Activated T-helper 17 cell treated with anti-CD3 and anti-CD28 coated beads, Interleukin-2, amount 50 U/mL, for 72 hours (primary cell): ENCODE measurements at regions not wholly inside any gene's neighbourhood (a gene's known extent, or its start where the extent isn't known, plus 50 kb on each side); places are given as distances from the start of the nearest gene placed in this dataset.
"Not testable (repeated sequence)": the region's sequence is repeated elsewhere in the genome, so short reads cannot be mapped to it uniquely, and the experiment has no call there.

Experiments
- ATAC-seq: fragments of 150-1000 bp; cut with Tn5 transposase; replicated peaks from 2 replicates; pipeline ENCODE4 v1.10.0; 2021; ENCODE audit warnings: mild to moderate bottlenecking, moderate library complexity
- H3K27ac Mint-ChIP-seq: one replicate; pipeline ENCODE4 v1.8.0; 2022; ENCODE audit warnings: mixed read lengths
- H3K27me3 Mint-ChIP-seq: one replicate; pipeline ENCODE4 v1.8.0; 2022; ENCODE audit warnings: mixed read lengths
- H3K36me3 Mint-ChIP-seq: one replicate; pipeline ENCODE4 v1.8.0; 2022; ENCODE audit warnings: low read depth, mild to moderate bottlenecking, mixed read lengths
- H3K4me1 Mint-ChIP-seq: one replicate; pipeline ENCODE4 v1.8.0; 2022; ENCODE audit warnings: mixed read lengths
- H3K4me3 Mint-ChIP-seq: one replicate; pipeline ENCODE4 v1.8.0; 2022; ENCODE audit warnings: mild to moderate bottlenecking, mixed read lengths
- H3K9me3 Mint-ChIP-seq: one replicate; pipeline ENCODE4 v1.8.0; 2022; ENCODE audit warnings: mixed read lengths

DNA sequence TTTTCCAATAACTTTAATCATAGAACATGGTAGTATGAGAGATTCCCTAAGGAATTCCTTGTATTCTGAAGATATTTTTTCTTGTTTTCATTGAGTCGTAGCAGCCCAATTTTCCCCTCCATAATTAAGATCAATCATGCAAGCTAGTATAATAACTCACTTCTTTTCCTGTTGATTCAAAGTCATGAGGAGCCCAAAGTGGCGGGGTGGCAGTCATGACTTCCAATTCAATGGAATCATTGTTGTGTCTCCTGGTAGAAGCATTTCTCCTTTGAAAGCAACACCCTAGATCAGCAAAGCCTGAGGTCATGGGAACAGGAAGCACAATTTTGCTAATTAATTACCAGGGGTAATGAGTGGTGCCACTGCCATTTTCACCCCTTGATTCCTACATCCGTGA, 77.6 kb upstream of the MAGI2 start:
- Mint-ChIP-seq H3K9me3 (peaks cover 26% of the 10 kb centered on the region), H3K27me3 (no peaks in the 10 kb centered on the region), H3K36me3 (no peaks in the 10 kb centered on the region), H3K4me1 (no peaks in the 10 kb centered on the region), H3K27ac (no peak overlapping the region), H3K4me3 (no peak overlapping the region)
- ATAC-seq, result no peak

DNA sequence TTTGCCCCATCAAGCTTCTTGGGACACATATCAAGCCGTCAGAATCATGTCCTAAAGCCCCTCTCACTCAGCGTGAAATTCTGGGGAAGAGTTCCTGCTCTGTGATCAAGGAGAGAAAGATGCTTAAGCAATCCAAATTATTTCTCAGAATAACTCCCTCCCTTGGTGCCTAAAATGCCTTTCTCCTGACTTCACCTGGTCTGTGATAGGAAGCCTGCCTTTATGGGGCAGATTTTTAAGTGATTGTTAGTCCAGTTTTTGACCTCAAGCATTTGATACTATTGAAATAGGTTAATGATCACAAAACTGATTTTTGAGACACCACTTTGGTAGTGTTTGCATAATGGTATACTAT, 76.4 kb upstream of the MAGI2 start:
- no peaks in the 10 kb centered on the region for H3K4me1 Mint-ChIP-seq
- H3K27ac Mint-ChIP-seq, result no peak overlapping the region
- no peaks in the 10 kb centered on the region for H3K27me3 Mint-ChIP-seq
- no peak overlapping the region for H3K4me3 Mint-ChIP-seq
- H3K36me3 Mint-ChIP-seq, result no peaks in the 10 kb centered on the region
- H3K9me3 Mint-ChIP-seq, result peaks cover 26% of the 10 kb centered on the region
- ATAC-seq, result no peak

DNA sequence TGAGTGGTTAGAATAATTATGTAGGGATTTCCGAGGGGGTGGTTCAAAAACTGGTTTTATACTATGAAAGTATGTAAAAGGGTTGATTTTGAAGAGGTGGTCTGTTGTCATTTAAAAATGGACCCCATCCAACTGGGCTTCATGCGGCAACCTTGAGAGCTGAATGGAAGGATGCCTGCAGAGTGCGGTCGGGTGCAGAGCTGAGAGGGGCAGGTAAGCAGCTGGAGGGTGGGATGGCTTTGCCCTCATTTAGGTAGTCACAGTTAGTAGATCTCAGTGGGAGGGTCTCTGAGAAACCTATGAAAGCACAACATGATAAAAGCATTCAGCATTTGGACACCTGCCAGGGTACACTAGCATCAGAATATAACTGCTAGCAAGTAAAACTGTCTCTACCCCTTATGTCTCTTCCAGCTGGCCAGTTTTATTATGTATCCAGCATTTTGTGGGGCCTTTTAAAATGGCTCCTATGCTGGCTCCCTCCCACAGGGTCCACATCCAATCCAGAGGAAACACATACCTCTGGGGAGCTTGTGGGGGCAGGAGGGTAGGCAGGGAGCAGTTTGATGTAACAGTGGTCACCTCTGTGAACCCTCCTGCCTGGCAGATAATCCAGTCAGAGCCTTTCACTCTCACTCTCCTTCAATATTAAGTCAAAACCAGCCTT, 75.9 kb upstream of the MAGI2 start:
- H3K27me3 Mint-ChIP-seq, result no peaks in the 10 kb centered on the region
- no peak overlapping the region for H3K27ac Mint-ChIP-seq
- no peaks in the 10 kb centered on the region for H3K4me1 Mint-ChIP-seq
- no peaks in the 10 kb centered on the region for H3K36me3 Mint-ChIP-seq
- H3K4me3 Mint-ChIP-seq, result no peak overlapping the region
- ATAC-seq, result no peak
- H3K9me3 Mint-ChIP-seq, result peaks cover 23% of the 10 kb centered on the region

DNA sequence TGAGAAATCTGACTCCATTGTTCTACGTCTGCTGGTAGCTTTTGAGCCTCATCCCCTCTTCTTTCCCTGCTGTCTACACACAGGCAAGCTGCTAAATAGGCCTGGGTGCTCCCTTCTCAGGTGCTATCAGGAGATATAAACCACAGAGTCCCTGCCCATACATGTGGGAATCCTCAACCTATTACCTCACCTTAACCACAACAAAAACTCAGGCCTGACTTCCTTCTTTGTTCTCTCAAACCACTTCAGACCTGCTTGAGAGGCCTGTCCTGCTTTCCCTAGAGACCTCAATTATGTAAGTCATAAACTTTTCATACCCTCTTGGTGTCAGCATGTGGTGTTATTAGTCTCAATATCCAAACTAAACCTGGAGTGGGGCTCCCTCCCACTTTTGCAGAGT, 75.0 kb upstream of the MAGI2 start:
- Mint-ChIP-seq H3K4me1 (no peaks in the 10 kb centered on the region), H3K27ac (no peak overlapping the region), H3K9me3 (peaks cover 23% of the 10 kb centered on the region), H3K27me3 (no peaks in the 10 kb centered on the region), H3K36me3 (no peaks in the 10 kb centered on the region), H3K4me3 (no peak overlapping the region)
- ATAC-seq, result no peak

DNA sequence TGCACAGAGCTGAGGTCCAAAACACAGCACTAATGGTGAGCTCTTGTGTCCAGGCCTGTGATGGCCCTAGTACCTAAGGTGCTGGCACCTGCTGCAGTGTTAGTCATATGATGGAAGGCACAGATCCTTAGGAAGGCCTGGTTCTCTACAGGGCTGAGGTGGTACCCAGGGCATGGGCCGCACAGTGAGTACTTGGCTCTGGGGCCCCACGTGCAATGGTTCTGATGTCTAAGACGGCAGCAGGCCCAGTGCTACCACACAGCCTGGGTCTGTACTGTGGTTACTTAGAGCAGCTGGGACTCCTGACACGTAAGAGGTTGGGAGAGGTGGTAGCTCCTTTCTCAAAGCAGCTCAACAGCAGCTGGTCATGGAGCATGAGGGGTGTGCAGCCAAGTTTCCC, 70.6 kb upstream of the MAGI2 start:
- ATAC-seq, result no peak
- Mint-ChIP-seq H3K4me3 (no peak overlapping the region), H3K9me3 (peaks cover 17% of the 10 kb centered on the region), H3K27me3 (no peaks in the 10 kb centered on the region), H3K27ac (no peak overlapping the region), H3K36me3 (no peaks in the 10 kb centered on the region), H3K4me1 (no peaks in the 10 kb centered on the region)

DNA sequence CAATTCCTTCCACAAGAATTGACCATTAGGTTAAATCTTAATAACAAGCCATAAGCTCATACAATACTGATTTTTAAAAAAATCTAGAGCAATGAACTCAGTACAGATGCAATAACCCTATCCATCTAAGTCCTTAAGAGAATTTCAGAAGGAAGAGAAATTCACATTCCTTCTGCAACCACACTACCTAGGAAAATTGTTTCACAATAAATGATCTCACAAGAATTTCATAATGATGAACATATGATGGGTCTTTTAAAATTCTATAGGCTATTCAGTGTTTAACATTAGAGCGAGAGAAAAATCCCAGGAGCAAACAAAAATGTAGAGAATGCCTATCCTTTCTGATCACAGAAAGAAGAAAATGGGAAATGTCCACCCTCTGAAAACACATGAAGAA, 70.0 kb upstream of the MAGI2 start:
- Mint-ChIP-seq H3K27me3 (no peaks in the 10 kb centered on the region), H3K4me1 (no peaks in the 10 kb centered on the region)

DNA sequence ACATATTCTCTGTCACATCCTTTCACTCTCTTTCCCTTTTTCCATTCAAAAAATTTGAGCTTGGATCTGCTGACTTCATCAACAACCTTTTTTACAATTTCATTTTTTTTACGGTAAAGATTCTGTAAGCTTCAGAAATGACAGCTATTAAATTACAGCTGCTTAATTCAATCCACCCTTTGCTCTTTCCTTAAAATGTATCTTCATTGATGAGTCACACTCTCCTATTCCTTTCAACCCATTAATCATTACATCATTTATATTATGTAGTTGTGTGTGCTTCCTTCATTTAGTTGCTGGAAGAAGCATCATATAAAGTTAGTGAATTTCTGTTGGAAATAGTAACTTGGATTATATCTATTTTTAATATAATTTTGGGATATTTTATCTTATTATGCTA, 67.1 kb upstream of the MAGI2 start:
- H3K36me3 Mint-ChIP-seq, result no peaks in the 10 kb centered on the region
- H3K4me1 Mint-ChIP-seq, result no peaks in the 10 kb centered on the region
- no peak for ATAC-seq
- H3K27ac Mint-ChIP-seq, result no peak overlapping the region
- H3K9me3 Mint-ChIP-seq, result peaks cover 4% of the 10 kb centered on the region
- no peak overlapping the region for H3K4me3 Mint-ChIP-seq
- H3K27me3 Mint-ChIP-seq, result no peaks in the 10 kb centered on the region

More for the DNA sequence above, 70.0 kb upstream of the MAGI2 start:
- peaks cover 13% of the 10 kb centered on the region for H3K9me3 Mint-ChIP-seq
- no peak overlapping the region for H3K27ac Mint-ChIP-seq
- no peaks in the 10 kb centered on the region for H3K36me3 Mint-ChIP-seq
- H3K4me3 Mint-ChIP-seq, result no peak overlapping the region
- no peak for ATAC-seq

DNA sequence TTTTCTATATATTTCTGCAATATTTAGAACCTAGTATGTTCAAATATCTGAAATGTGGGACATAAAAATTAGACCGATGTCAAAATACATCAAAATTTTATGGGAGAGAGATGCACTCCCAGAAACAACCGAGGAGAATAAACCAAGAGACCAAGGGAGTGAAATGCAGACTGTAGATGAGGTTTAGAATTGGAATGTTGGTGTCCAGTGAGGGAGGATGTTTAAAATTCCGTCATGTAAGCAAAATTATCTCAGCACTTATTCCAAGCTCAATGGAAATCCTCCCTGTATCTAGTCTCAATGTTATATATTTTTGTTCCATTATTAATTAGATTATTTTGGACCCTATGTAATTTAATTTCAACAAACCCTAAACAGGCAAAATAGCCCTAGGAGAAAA, 61.9 kb upstream of the MAGI2 start:
- H3K27me3 Mint-ChIP-seq, result no peaks in the 10 kb centered on the region
- H3K9me3 Mint-ChIP-seq, result peaks cover 5% of the 10 kb centered on the region
- ATAC-seq, result no peak
- no peaks in the 10 kb centered on the region for H3K36me3 Mint-ChIP-seq
- no peaks in the 10 kb centered on the region for H3K4me1 Mint-ChIP-seq
- H3K27ac Mint-ChIP-seq, result no peak overlapping the region
- H3K4me3 Mint-ChIP-seq, result no peak overlapping the region

DNA sequence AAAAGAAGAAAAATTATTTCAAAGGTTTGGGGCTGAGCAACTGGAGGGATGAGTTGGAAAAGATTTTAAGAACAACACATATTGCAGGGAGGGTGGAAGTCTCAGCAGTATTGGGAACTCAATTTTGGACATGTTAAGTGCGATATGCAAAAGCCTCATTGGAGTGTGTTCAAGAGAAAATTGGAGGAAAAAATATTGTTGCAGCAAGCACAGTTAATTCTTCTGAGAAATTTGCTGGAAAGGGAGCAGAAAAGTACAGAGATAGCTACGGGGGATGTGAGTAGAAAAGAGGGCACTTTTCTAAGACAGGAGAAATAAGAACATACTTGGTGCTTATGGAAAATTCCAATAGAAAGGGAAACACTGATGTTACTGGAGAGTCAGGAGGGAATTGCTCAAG, 59.8 kb upstream of the MAGI2 start:
- Mint-ChIP-seq H3K4me3 (no peak overlapping the region), H3K27me3 (no peaks in the 10 kb centered on the region), H3K36me3 (no peaks in the 10 kb centered on the region), H3K4me1 (no peaks in the 10 kb centered on the region), H3K27ac (no peak overlapping the region), H3K9me3 (peaks cover 5% of the 10 kb centered on the region)
- ATAC-seq, result no peak

DNA sequence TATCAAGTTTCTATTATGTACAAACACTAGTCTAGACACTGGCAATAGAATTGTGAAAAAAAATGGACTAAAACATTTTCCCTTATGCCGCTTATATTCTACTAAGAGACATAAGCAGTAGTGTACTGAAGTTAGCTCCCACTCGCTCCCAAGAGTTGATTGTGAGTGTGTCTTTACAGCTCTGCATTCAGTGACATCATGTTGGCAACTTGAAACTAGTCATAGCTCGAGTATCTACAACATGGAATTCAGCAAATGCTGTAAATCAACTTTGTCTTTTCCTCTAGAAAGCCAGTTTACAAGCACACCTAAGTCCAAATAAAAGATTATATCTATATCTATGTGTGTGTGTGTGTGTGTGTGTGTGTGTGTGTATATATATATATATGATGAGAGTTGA, 58.8 kb upstream of the MAGI2 start:
- Mint-ChIP-seq H3K36me3 (no peaks in the 10 kb centered on the region), H3K27me3 (no peaks in the 10 kb centered on the region), H3K9me3 (peaks cover 5% of the 10 kb centered on the region), H3K27ac (no peak overlapping the region), H3K4me1 (no peaks in the 10 kb centered on the region), H3K4me3 (no peak overlapping the region)
- ATAC-seq, result no peak

DNA sequence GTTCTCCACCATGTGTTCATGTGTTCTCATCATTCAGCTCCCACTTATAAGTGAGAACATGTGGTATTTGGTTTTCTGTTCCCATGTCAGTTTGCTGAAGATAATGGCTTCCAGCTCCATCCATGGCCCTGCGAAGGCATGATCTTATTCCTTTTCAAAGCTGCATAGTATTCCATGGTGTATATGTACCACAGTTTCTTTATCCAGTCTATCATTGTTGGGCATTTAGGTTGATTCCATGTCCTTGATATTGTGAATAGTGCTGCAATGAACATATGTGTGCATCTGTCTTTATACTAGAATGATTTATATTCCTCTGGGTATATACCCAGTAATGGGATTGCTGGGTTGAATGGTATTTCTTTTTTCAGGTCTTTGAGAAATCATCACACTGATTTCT, 57.6 kb upstream of the MAGI2 start:
- not testable (repeated sequence) for H3K27ac Mint-ChIP-seq, ATAC-seq, H3K4me1 Mint-ChIP-seq, H3K27me3 Mint-ChIP-seq, H3K4me3 Mint-ChIP-seq, H3K36me3 Mint-ChIP-seq
- peaks cover 10% of the 10 kb centered on the region for H3K9me3 Mint-ChIP-seq

DNA sequence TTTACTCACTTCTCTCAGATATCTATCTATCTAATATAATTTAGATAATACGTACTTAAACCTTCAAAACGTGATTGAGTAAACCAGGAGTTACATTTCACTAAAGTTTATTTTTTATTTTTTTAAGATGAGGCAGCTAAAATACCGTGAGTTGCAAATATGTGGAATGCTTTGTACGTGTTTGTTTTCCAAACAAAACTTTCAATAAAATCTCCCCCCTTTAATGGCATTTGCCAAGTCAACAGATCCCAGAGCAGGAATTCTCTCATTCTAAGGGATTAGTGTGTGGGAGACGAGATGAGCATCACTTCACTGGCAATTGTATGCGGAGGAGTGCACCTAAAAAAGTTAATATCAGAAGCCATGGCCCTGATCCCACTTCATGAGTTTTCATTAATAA, 53.7 kb upstream of the MAGI2 start:
- Mint-ChIP-seq H3K36me3 (no peaks in the 10 kb centered on the region), H3K4me3 (no peak overlapping the region), H3K9me3 (peaks cover 11% of the 10 kb centered on the region), H3K27me3 (no peaks in the 10 kb centered on the region), H3K4me1 (no peaks in the 10 kb centered on the region), H3K27ac (no peak overlapping the region)
- no peak for ATAC-seq

DNA sequence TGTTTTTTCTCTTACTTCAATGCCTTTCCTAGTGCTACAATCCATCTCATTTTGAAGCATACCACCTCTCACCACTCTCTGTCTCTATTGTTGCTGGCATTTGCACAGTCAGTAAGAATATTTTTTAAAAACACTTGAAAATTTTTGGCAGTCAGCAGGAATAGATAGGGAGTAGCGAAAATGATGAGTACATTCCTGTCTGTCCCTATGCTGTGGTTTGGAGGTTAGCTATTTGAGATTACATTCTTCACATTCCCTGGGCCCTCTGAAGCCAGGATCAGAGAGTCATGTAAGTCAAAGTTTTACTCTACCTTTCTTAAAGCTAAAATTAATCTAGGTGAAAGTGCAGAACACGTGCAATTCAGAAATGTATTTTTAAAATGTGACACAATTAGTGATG, 53.0 kb upstream of the MAGI2 start:
- no peaks in the 10 kb centered on the region for H3K4me1 Mint-ChIP-seq
- H3K36me3 Mint-ChIP-seq, result no peaks in the 10 kb centered on the region
- peaks cover 11% of the 10 kb centered on the region for H3K9me3 Mint-ChIP-seq
- H3K27ac Mint-ChIP-seq, result no peak overlapping the region
- H3K4me3 Mint-ChIP-seq, result no peak overlapping the region
- no peaks in the 10 kb centered on the region for H3K27me3 Mint-ChIP-seq
- no peak for ATAC-seq

DNA sequence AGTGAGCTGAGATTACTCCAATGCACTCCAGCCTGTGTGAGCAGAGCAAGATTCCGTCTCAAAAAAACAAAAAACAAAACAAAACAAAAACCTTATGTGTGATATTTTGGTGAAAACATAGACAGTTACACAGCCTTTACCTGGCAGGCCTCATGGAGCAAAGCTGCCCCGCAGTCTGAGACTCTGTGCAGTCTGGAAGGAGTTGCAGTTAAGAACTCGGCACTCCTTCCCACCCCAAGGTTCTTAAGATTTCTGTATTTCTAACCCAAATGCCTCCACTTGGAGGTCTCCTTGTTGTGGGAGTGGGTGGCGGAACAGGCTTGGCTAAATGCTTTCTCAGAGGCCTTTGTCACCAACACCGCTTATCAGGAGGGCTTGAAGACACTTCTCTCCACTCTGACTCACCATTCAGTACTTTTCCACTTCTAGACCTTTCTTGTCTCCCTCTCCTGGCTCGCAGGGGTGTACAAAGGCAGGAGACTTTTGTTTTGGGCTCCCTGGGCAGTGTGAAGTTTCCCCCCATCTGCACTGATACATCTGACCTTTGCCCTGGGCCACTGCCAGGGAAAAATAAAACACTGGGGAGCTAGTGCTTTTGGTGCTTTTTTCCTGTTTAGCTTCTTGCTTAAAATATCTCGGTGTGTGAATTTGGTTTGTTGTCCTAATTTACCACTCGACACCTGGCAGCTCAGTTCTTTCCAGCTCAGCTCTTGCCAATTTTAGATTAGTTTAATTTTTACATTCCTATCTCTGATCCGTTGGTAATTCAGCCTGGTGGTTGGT, 51.3 kb upstream of the MAGI2 start:
- Mint-ChIP-seq H3K4me1 (no peaks in the 10 kb centered on the region), H3K27me3 (no peaks in the 10 kb centered on the region), H3K9me3 (peaks cover 11% of the 10 kb centered on the region), H3K4me3 (no peak overlapping the region), H3K27ac (no peak overlapping the region), H3K36me3 (no peaks in the 10 kb centered on the region)
- no peak for ATAC-seq
